Muscle layer of duodenum (tissue), 2 donors: ENCODE measurements at regions not wholly inside any gene's neighbourhood (a gene's known extent, or its start where the extent isn't known, plus 50 kb on each side); places are given as distances from the start of the nearest gene placed in this dataset.
A peak's percentile ranks its signal among the peaks of the same experiment; 100 is the strongest.

Experiments used
- H3K27ac ChIP-seq: one replicate; pipeline ENCODE4 v1.7.0; 2013; ENCODE audit warnings: mild to moderate bottlenecking, low read length
- H3K27me3 ChIP-seq: one replicate; pipeline ENCODE4 v1.7.0; 2013; ENCODE audit warnings: low read depth, mild to moderate bottlenecking, control low read depth, low read length
- H3K36me3 ChIP-seq, 2 donors: one replicate each; pipeline ENCODE4 v1.7.0; 2013; ENCODE audit warnings: low read length in 2 of 2, control low read depth in 1 of 2, mild to moderate bottlenecking in 1 of 2; ENCODE audit not compliant: insufficient read depth in 2 of 2, control insufficient read depth in 1 of 2
- H3K4me1 ChIP-seq, 2 donors: one replicate each; pipeline ENCODE4 v1.7.0; 2013; ENCODE audit warnings: low read length in 2 of 2, mild to moderate bottlenecking in 2 of 2, control low read depth in 1 of 2, moderate library complexity in 1 of 2; ENCODE audit not compliant: insufficient read depth in 2 of 2, control insufficient read depth in 1 of 2
- H3K4me3 ChIP-seq, 2 donors: one replicate each; pipeline ENCODE4 v1.7.0; 2013; ENCODE audit warnings: low read length in 2 of 2, low read depth in 1 of 2, mild to moderate bottlenecking in 1 of 2
- H3K9me3 ChIP-seq, 2 donors: one replicate each; pipeline ENCODE4 v1.7.0; 2013; ENCODE audit warnings: low read length in 2 of 2, control low read depth in 1 of 2, mild to moderate bottlenecking in 1 of 2; ENCODE audit not compliant: control insufficient read depth in 1 of 2
- donor health status: healthy.

GRCh38 chr10:4254101-4254994 lies 469.3 kb upstream of the KLF6 start:
- H3K9me3 ChIP-seq, result no peaks in the 10 kb centered on the region
- H3K36me3 ChIP-seq, result no peaks in the 10 kb centered on the region
- H3K4me3 ChIP-seq, result no peak overlapping the region
- H3K27ac ChIP-seq, result no peak overlapping the region
- H3K27me3 ChIP-seq, result no peaks in the 10 kb centered on the region
- H3K4me1 ChIP-seq, result no peaks in the 10 kb centered on the region

- Histone ChIP-seq H3K4me1 (no peaks in the 10 kb centered on the region), H3K4me3 (no peak overlapping the region), H3K36me3 (no peaks in the 10 kb centered on the region), H3K27me3 (no peaks in the 10 kb centered on the region), H3K27ac (no peak overlapping the region), H3K9me3 (no peaks in the 10 kb centered on the region)
Measured at GRCh38 chr10:4252701-4253100, 467.7 kb upstream of the KLF6 start.

GRCh38 chr10:4250587-4250887 lies 465.5 kb upstream of the KLF6 start:
- Histone ChIP-seq H3K27me3 (no peaks in the 10 kb centered on the region), H3K27ac (no peak overlapping the region), H3K9me3 (no peaks in the 10 kb centered on the region), H3K4me3 (no peak overlapping the region), H3K4me1 (peaks cover 0 to 5% of the 10 kb centered on the region in 2 donors), H3K36me3 (no peaks in the 10 kb centered on the region)

GRCh38 chr10:4249841-4250586 lies 465.0 kb upstream of the KLF6 start:
- no peak overlapping the region for H3K27ac ChIP-seq
- H3K4me1 ChIP-seq, result peaks cover 0 to 5% of the 10 kb centered on the region in 2 donors
- H3K9me3 ChIP-seq, result no peaks in the 10 kb centered on the region
- no peak overlapping the region for H3K4me3 ChIP-seq
- no peaks in the 10 kb centered on the region for H3K27me3 ChIP-seq
- H3K36me3 ChIP-seq, result no peaks in the 10 kb centered on the region

GRCh38 chr10:4247379-4247778 lies 462.4 kb upstream of the KLF6 start:
- H3K27me3 ChIP-seq, result no peaks in the 10 kb centered on the region
- peaks cover 8 to 9% of the 10 kb centered on the region in 2 donors for H3K4me1 ChIP-seq
- H3K9me3 ChIP-seq, result no peaks in the 10 kb centered on the region
- no peak overlapping the region for H3K4me3 ChIP-seq
- peaks cover 0 to 11% of the 10 kb centered on the region in 2 donors for H3K36me3 ChIP-seq
- H3K27ac ChIP-seq, result peak overlapping the region; percentile 7

GRCh38 chr10:4246881-4247358 lies 461.9 kb upstream of the KLF6 start:
- Histone ChIP-seq H3K27ac (peak overlapping the region; percentile 7), H3K4me3 (no peak overlapping the region), H3K4me1 (peaks cover 8 to 9% of the 10 kb centered on the region in 2 donors), H3K9me3 (no peaks in the 10 kb centered on the region), H3K36me3 (peaks cover 0 to 15% of the 10 kb centered on the region in 2 donors), H3K27me3 (no peaks in the 10 kb centered on the region)

GRCh38 chr10:4243651-4244050 lies 458.6 kb upstream of the KLF6 start:
- Histone ChIP-seq H3K4me1 (peaks cover 8 to 9% of the 10 kb centered on the region in 2 donors), H3K27me3 (no peaks in the 10 kb centered on the region), H3K27ac (peak overlapping the region; percentile 95), H3K36me3 (peaks cover 0 to 22% of the 10 kb centered on the region in 2 donors), H3K9me3 (no peaks in the 10 kb centered on the region), H3K4me3 (peak overlapping the region in 1 of 2 donors; percentile 56)

- Histone ChIP-seq H3K4me3 (peak overlapping the region in 1 of 2 donors; percentile 56), H3K27ac (peak overlapping the region; percentile 95), H3K27me3 (no peaks in the 10 kb centered on the region), H3K4me1 (peaks cover 8 to 9% of the 10 kb centered on the region in 2 donors), H3K36me3 (peaks cover 0 to 22% of the 10 kb centered on the region in 2 donors), H3K9me3 (no peaks in the 10 kb centered on the region)
Measured at GRCh38 chr10:4243169-4243568, 458.2 kb upstream of the KLF6 start.

GRCh38 chr10:4242561-4243035 lies 457.6 kb upstream of the KLF6 start:
- Histone ChIP-seq H3K27ac (peak overlapping the region; percentile 95), H3K36me3 (peaks cover 0 to 22% of the 10 kb centered on the region in 2 donors), H3K4me1 (peaks cover 8 to 9% of the 10 kb centered on the region in 2 donors), H3K4me3 (peak overlapping the region; percentile 41 to 56), H3K27me3 (no peaks in the 10 kb centered on the region), H3K9me3 (no peaks in the 10 kb centered on the region)

GRCh38 chr10:4241724-4242345 lies 456.8 kb upstream of the KLF6 start:
- Histone ChIP-seq H3K4me3 (peak overlapping the region; percentile 41 to 56), H3K36me3 (peaks cover 0 to 22% of the 10 kb centered on the region in 2 donors), H3K27ac (peak overlapping the region; percentile 95), H3K4me1 (peaks cover 8 to 9% of the 10 kb centered on the region in 2 donors), H3K9me3 (peaks cover 0 to 6% of the 10 kb centered on the region in 2 donors), H3K27me3 (no peaks in the 10 kb centered on the region)
